ENCODE measurements at regions not wholly inside any gene's neighbourhood (a gene's known extent, or its start where the extent isn't known, plus 50 kb on each side); places are given as distances from the start of the nearest gene placed in this dataset.
"Not testable (repeated sequence)": the region's sequence is repeated elsewhere in the genome, so short reads cannot be mapped to it uniquely, and the experiment has no call there.

- not testable (repeated sequence) for TF ChIP-seq CTCF (IDR thresholded peaks at IDR 0.05); POLR2A (IDR thresholded peaks at IDR 0.05); POLR2AphosphoS5 (IDR thresholded peaks at IDR 0.05; ENCODE audit: insufficient read depth in 1 of 2, low read depth in 1 of 2)
These were observed 244.0 kb upstream of the SPHKAP start for GRCh38 chr2:228425411-228426060.

All from vagina (tissue), 2 donors.